NB4 (cell line): ENCODE measurements at regions not wholly inside any gene's neighbourhood (a gene's known extent, or its start where the extent isn't known, plus 50 kb on each side); places are given as distances from the start of the nearest gene placed in this dataset.

ENCODE experiments used
- CTCF ChIP-seq: IDR thresholded peaks from one replicate; pipeline ENCODE4 v1.5.1; 2012; ENCODE audit warnings: low read depth, low read length
- MAX ChIP-seq: IDR thresholded peaks from 2 replicates; pipeline ENCODE4 v1.6.1; 2011; ENCODE audit warnings: low read depth, low read length
- POLR2A ChIP-seq: IDR thresholded peaks from 2 replicates; pipeline ENCODE4 v1.6.1; 2011; ENCODE audit warnings: mild to moderate bottlenecking; ENCODE audit not compliant: insufficient read length; ENCODE audit errors: extremely low read depth

DNA sequence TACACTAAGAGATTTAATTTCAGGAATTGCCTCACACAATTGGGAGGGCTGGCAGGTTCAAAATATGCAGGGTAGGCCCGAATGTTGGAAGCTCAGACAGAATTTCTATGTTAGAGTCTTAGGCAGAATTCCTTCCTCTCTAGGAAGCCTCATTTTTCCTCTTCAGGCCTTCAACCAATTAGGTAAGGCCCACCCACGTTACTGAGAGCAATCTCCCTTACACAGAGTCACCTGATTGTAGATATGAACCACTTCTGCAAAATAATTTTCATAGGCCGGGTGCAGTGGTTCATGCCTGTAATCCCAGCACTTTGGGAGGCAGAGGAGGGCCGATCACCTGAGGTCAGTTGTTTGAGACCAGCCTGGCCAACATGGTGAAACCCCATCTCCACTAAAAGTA is 50.2 kb upstream of the HIVEP1 start:
- TF ChIP-seq CTCF (no peak), POLR2A (no peak), MAX (no peak)
